ENCODE measurements at regions not wholly inside any gene's neighbourhood (a gene's known extent, or its start where the extent isn't known, plus 50 kb on each side); places are given as distances from the start of the nearest gene placed in this dataset.
"Not testable (repeated sequence)": the region's sequence is repeated elsewhere in the genome, so short reads cannot be mapped to it uniquely, and the experiment has no call there.

DNA sequence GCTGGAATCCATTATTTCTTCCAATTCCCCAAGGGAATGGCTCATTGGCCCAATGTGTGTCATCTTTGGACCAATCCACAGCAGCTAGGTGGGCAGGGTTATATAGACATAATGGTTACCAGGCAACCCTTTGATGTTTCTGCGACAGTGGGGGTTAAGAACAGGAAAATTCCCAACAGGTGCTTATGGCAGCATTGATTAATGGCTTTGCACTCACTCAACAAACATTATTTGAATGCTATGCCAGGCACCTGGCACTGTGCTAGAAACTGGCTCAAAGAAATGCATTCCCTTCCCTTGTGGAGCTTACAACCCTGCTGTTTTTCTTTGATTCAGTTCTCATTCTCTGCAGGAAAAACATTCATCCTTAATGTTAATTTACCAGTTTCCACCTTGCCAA is 1221.0 kb downstream of the AACS start:
- no peak for DNase-seq (ENCODE audit: low spot score)

DNA sequence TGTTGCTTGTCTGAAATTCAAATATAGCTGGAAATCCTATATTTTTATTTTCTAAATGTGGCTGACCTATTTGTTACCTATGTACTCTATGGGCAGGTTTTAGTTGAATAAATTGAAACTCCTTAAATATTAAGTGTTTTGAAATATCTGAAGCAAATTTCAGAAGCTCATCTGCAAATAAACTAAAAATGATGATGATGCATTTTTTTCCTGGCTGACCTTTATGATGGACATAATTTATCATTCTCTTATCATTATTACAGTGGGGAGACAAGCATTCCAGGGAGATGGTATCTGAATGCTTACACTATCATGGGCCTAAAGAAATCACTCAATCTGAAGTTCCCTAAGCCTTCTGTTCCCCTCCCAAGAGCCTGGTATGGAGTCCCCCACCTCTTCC is 1225.2 kb downstream of the AACS start:
- DNase-seq (ENCODE audit: low spot score), result no peak

DNA sequence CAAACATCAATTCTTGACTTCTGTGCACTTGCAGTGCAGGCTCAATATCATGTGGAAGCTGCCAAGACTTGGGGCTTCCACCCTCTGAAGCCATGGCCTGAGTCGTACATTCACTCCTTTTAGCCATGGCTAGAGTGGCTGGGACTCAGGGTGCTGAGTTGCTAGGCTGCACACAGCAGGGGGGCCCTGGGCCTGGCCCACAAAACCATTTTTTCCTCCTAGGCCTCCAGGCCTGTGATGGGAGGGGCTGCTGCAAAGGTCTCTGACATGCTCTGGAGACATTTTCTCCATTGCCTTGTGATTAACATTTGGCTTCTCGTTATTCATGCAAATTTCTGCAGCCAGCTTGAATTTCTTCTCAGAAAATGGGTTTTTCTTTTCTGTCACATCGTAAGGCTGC is 1226.8 kb downstream of the AACS start:
- DNase-seq (ENCODE audit: low spot score), result not testable (repeated sequence)

DNA sequence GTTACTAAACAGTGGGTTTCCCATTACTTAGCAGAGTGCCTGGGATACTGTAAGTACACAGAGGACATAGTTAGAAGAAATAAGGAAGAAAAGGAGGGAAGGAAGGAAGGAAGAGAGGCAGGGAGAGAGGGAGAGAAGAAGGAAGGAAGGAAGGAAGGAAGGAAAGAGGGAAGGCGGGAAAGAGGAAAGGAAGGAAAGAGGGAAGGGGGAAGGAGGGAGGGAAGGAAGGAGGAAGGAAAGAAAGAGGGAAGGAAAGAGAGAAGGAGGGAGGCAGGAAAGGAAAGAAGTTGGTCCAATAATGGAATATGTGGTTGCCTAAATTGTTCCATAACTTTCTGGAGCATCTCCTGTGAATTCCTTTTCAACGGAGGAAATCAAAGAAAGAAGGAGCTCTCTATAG is 1230.4 kb downstream of the AACS start:
- no peak for DNase-seq (ENCODE audit: low spot score)

DNA sequence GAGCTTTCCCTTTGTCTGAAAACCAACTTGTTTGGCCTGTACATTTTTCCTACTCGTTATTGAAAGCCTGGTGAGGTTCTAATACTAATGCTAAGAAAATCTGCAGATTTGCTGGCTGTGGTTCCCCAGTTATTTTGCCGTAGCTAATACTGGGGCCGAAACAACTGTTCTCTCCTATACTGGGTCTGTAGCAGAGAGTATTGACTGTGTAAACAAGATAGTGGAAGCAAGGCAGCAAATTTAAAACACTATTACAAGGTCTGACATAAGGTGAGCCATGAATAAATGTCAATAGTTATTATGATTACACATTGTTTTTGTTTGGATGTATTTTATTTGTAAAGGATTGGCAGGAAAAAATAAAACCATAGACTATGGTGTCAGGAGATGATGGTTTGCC is 1244.0 kb downstream of the AACS start:
- DNase-seq (ENCODE audit: low spot score), result no peak

DNA sequence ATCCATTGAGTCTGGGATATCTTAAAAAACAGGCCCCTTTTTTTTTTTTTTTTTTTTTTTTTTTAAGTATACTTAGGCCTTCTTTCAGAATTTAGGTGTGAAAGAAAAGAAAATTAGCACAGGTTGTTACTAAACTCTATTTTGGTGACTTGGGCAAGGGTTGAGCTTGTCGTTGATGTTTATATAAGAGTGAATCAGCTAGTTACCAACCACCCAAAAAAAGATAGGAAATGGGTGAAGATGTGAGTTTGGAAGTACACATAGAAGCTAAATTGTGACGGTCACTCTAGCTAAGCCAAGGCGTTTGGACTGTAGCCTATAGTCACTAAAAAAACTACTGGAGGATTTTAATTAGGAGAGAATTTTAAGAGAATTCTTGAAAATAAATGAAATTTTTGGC is 1247.2 kb downstream of the AACS start:
- no peak for DNase-seq (ENCODE audit: low spot score)

DNA sequence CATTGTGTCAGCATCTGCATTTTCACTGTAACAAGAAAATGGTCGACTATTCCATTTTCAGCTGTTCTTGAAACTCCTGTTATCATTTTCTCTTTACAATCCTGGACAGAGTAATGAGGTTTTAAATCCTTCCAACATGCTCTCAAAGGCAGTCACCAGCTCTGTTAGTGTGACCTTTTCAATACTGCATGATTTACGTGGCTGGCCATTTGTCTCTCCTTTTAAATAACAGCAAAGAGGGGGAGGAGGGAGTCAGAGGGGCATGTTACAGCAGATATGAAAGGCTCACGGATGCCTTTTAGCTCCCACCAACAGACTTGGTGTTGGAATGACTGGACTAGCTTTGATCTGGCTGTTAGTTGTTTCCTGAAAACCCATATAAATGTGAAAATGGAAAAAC is 1251.2 kb downstream of the AACS start:
- DNase-seq (ENCODE audit: low spot score), result no peak

DNA sequence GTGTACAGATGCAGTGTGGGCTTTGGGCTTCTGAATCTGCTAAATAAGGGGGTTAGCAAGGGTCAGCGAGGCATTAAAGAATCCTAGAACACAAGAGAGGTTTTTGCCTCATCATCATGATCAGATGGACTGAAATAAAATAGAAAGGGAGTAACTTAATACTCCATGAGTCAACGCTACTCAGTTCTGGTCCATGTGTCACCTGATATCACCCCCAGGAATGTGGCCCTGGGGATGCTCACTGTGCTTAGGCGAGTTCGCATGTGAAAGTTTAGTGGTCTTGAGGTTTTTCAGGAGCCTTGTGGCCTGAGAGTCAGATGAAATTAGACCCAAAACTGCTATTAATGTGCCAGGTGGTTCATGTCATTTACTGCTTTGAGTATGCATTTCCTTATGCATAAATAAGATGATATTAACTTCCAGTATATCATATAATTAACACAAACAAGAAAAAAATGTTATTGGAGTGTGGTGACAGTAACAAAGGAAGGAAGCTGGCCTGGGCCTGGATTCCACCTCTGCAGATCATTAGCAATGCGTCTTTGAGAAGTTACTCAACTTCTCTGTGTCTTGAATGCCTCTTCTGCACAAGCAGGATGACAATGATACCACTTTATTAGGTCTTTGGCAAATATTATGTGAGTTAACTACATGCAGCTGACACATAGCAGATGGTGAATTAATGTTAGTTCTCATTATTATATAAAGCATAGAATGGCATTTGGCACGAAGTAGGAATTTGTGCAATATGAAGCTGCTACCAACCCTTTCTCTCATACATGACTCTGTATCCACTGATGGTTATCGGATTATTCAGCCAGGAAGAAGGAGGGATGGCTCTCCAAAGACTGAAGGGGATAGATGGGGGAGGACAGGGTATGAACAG is 1272.6 kb downstream of the AACS start:
- DNase-seq (ENCODE audit: low spot score), result no peak

DNA sequence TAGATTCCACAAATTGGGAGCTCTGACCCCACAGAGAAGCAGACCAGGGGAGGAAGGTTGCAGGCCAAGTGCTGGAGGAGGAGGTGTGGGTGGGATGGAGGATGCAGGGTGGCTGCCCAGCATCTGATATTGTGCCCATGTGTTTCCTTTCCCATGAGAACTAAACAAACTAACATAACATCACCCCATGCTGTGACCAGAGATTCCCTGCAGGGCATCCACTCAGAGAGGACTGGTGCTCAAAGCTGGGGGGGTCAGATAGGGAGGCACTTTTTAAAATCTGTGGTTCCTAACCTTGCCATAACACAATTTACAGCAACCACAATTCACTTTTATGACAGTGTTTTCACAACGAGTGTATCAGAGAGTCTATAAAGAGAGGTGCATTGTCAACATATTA is 1277.6 kb downstream of the AACS start:
- DNase-seq (ENCODE audit: low spot score), result no peak

DNA sequence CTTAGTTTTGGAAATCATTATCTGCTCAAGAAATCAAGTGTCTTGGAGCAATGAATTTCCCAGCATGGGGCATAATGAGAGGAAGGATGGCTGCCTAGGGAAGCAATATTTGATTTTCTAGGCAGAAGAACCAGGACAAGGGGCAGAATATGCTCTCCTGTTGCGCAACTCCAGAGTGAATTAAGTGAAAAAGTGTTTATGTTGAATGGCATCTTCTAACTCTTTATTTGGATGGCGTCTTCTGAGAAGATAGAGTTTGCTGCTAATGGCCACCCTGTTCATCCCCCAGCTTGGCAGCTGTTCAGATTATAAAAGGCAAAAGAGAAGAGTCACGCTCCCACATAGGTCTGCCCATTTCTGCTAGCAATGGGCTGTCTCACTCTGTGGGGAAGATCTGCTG is 1278.1 kb downstream of the AACS start:
- DNase-seq (ENCODE audit: low spot score), result no peak

DNA sequence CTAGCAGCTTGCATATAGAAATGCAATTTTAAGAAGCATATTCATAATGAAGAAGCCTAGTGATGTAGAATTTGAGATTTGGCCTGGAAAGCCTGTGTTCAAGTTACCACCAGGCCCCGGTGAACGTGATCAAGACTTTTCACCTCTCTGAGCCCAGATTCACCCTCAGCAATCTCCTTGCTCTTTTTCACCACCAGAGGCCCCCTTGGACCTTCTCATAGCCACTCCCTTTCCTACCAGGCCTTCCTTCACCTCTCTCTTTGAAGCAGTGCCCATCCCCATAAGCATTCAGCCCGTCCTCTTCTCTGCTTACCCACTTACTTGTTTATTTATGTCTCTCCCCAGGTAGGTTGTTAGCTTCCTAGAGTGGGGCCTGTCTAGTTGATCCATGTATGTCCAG is 1280.9 kb downstream of the AACS start:
- DNase-seq (ENCODE audit: low spot score), result no peak

DNA sequence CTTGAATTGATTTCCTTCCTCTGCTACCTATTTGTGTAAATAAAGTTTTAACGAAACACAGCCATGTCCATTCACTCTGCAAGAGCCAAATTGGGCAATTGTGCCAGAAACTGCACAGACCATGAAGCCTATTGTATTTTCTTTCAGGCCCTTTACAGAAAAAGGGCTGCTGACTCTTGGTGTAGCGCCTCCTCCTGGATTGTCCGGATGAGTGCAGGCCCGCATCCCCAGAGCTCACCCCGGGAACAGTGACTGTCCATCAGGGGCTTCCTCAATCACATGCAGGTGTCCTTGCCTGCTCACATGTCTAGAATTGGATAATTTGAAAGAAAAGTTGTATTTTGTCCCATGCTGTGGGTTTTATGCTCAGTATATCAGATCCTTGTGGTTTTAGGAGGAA is 1282.2 kb downstream of the AACS start:
- DNase-seq (ENCODE audit: low spot score), result no peak

DNA sequence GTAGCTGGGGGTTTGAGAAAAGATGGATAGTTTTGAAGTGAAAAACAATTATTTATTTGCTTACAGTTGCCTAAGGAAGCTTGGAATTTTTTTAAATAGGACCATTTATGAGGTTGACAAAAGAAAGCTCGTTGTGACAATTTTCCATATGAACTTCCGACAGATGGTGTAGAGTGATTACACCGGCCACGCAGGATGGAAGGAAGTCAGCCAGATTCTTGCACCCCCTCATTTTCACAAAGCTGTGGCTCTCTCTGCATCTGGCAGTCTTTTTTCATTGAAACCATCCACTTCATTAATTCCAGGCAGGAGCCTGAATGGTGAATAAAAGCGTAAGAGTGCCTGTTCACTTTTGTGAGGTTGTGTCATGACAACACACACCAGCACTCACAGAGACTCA is 1284.1 kb downstream of the AACS start:
- DNase-seq (ENCODE audit: low spot score), result no peak

DNA sequence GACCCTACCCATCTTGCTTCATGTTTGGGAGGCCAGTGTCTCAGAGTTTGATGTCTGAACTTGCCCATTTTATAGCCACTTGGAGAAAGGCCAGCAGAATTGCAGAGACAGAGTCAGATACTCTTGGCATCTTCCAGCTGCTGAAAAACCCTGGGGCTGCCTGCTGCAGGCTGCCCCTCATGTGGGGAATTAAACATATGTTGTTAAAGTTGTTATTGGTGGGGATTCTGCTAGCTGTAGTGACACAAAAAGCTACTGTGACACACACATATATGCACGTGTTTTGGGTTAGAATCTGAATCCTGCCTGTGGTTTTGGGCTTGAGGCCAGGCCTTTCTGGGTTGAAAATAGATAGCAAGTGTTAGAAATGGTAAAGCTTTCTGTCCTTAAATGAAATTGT is 1288.4 kb downstream of the AACS start:
- DNase-seq (ENCODE audit: low spot score), result no peak

DNA sequence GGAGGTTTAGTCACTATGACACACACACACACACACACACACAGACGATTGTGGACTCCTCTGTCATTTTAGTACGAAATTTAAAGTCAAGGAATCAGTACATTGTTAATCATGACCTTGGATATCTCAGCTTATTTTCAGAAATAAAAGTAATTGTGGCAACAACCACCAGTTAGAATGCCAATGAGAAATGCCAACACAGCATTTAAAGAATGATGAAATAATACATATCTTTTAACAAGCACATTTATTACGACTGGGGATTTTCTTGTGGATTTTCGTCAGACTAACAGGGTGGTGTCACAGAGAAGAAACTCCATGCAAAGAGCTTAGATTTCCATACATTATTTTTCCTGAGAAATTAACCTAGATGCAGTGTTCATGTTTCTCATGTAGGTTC is 1289.4 kb downstream of the AACS start:
- no peak for DNase-seq (ENCODE audit: low spot score)

DNA sequence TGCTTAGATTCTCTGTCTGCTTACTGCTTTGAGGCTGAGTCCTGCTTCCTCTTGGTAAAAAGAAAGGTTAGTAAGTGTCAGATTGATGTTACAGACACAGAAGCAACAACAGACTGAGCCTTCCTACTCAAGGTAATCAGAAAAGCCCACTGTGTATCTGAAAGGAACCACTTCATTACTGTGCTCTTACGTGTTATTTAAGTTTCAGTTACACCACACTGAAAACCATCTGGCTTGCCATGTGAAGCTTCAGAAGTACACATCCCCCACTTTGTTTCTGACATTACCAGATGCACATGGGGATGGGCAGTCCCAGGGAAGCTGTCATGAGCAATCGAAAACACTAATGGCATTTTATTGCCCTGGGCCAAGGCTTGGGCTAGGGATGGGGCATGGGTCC is 1290.1 kb downstream of the AACS start:
- DNase-seq (ENCODE audit: low spot score), result no peak

DNA sequence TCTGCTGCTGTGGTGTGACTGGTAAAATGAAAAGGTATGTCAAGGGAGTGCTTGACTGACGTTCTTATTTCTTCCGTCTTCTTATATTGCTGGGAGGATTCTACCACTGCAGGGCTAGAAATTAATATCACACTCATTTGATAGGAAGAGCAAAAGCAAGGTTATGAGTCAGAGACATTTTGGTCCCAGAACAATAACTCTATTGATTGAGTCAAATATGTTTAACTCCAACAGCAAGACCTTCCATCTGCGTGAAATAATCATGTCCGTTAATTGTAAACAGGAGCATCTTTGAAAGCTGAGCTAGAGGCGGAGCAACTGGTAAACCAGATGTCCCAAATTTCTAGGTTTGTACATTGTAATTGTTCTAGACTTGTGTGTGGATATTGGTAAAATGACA is 1293.6 kb downstream of the AACS start:
- no peak for DNase-seq (ENCODE audit: low spot score)

DNA sequence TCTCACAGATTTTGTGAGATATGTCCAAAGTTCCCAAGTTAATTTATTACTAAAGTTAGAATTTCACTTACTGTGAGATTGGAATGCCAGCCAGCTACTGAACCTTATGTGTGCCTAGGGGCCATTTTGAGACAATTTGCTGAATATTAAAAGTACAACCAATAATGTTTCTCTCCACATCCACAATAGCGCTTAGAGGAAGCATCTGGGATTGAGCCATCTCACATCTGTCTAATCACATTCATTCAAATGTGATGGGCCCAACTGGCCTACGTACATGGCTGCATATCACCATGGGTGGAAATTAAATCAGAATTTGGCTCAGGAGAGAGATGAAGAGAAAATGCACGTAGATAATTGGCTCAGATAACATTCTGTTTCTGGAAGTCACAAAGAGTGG is 1294.0 kb downstream of the AACS start:
- no peak for DNase-seq (ENCODE audit: low spot score)

DNA sequence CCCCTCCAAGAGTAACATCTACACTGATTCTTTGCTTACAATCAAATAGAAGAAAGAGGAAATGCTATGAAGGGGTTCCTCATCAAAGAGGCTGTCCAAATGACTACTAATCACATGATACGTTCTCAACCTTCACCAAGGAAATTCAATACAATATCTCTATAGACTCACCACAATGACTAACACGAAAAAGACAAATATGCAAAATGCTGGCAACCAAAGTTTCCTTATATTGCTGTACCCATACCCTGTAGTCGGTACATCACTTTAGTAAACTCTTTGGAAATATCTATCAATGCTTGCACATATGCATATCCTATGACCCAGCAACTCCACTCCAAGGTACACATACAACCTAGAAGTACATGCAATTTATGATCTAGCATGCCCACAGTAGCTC is 1296.6 kb downstream of the AACS start:
- DNase-seq (ENCODE audit: low spot score), result no peak

DNA sequence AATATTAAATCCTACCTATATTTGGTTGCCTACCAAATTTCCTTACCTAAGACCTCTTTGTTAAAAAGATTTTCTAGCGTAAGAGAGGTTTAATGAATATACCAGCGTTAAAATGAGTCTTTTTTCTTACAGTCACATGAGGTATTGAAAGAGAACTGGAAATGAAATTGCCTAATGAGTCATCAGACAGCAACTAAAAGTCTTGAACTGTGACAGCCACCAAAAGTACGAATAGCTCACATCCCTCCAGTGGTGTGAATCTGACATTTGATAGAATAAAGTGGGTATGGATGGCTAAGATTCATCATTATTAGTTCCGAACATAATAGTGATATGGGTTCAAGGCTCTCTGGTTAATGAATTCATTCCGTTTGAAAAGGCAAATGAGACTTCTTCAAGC is 1297.3 kb downstream of the AACS start:
- no peak for DNase-seq (ENCODE audit: low spot score)

DNA sequence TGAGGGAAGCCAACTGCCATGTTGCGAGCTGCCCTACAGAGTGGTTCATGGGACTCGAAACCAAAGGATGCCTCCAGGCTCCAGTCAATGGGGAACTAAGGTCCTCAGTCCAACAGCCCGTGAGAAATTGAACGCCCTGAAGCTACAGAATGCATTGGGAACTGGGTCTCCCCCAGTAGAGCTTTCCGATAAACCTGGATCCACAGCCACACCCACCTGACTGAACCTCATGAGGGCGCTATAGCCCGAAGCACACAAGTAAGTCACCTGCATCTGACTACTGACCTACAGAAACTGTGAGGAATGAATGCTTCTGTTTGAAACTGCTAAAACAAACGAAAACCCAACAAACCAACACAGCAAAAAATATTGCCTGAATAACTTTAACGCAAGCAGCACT is 1297.7 kb downstream of the AACS start:
- DNase-seq (ENCODE audit: low spot score), result no peak

DNA sequence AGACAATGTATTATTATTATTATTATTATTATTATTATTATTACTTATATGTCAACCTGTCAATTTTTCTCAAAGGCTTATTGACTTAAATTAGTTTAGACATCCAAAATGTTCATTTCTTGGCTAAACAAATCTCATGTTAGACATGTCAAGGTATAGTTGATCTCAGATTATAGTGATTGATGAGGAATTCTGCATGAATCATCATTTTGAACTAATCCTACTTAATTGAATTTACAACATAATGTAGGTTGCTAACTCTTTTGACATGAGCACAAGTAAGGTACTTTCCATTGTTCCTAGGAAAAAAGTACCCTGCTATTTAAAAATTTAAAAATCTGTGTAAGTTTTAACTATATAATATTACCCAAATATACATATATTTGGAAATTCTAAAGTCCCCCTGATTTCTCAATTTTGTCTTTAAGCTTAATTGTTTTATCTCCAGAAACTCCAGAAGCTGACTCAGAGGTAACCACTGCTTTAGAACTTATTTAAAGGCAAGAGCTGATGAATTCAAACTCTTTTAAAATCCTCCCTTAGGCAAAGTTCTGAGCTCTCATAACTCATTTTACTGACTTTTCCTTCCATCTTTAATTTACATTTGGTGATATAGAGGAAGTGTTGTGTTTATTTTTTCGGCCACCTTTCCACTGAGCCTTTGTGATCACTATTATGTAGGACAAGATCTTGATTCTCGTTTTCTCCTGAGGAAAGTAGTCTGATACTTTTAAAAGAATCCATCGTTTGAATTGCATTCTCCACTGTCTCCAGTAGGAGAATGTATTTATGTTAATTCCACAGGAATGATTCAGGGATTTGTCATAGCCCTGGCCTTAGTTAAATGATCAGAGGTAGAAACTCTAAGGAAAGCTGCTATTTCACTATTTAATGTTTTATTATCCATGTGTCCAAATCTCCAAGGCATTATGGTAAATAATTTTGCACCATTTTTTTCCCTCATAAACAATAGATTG is 1304.5 kb downstream of the AACS start:
- no peak for DNase-seq (ENCODE audit: low spot score)

DNA sequence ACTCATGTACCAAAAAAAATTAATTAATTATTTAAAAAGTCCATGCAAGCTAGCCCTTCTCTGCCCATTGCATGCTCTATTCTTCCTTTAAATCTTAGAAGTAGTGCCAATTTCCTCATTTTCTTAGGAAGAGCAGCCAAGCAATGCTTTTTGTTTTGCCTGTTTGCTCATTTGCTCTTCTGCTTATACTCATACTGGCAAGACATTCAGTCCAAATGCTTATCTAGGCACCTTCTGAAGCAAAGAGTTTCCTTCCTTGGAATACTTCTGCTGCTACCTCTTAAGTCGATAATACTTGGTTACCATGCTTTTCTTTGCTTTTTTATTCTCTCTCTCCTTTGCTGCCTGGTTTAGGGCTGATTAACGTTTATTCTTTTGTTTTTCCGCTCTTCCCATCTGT is 1318.3 kb downstream of the AACS start:
- no peak for DNase-seq (ENCODE audit: low spot score)
